GM21576 (cell line): ENCODE measurements at regions not wholly inside any gene's neighbourhood (a gene's known extent, or its start where the extent isn't known, plus 50 kb on each side); places are given as distances from the start of the nearest gene placed in this dataset.

Source experiments
- ATAC-seq: cut with Tn5 transposase; IDR thresholded peaks from one replicate; pipeline ENCODE4 v1.9.1; 2021; ENCODE audit warnings: mild to moderate bottlenecking, moderate library complexity; ENCODE audit not compliant: unreplicated experiment

GRCh38 chr16:87228363-87228762 is 88.8 kb downstream of the C16orf95 start:
- ATAC-seq = no peak

- ATAC-seq = no peak
These were observed 87.7 kb downstream of the C16orf95 start for GRCh38 chr16:87229230-87230188.

- no peak for ATAC-seq
These were observed 86.6 kb downstream of the C16orf95 start for GRCh38 chr16:87230571-87230970.

GRCh38 chr16:87231295-87231694 is 85.9 kb downstream of the C16orf95 start:
- no peak for ATAC-seq

- ATAC-seq = no peak
These were observed 85.3 kb downstream of the C16orf95 start for GRCh38 chr16:87231911-87232310.

- ATAC-seq = no peak
These were observed 83.3 kb downstream of the C16orf95 start for GRCh38 chr16:87233928-87234327.

- ATAC-seq = no peak
These were observed 82.6 kb downstream of the C16orf95 start for GRCh38 chr16:87234601-87235000.

GRCh38 chr16:87235810-87236515 is 81.2 kb downstream of the C16orf95 start:
- no peak for ATAC-seq

GRCh38 chr16:87236516-87237115 is 80.6 kb downstream of the C16orf95 start:
- ATAC-seq = no peak

GRCh38 chr16:87238361-87238715 is 78.9 kb downstream of the C16orf95 start:
- ATAC-seq = no peak

GRCh38 chr16:87239545-87239944 is 77.6 kb downstream of the C16orf95 start:
- ATAC-seq = no peak

- ATAC-seq = no peak
These were observed 76.7 kb downstream of the C16orf95 start for GRCh38 chr16:87240211-87241136.

- ATAC-seq = no peak
These were observed 75.9 kb downstream of the C16orf95 start for GRCh38 chr16:87241137-87241771.

GRCh38 chr16:87243478-87243877 is 73.7 kb downstream of the C16orf95 start:
- no peak for ATAC-seq

- ATAC-seq = no peak
These were observed 72.5 kb downstream of the C16orf95 start for GRCh38 chr16:87244636-87245197.

- no peak for ATAC-seq
These were observed 71.7 kb downstream of the C16orf95 start for GRCh38 chr16:87245511-87245910.

GRCh38 chr16:87246269-87247065 is 70.7 kb downstream of the C16orf95 start:
- ATAC-seq = no peak

- ATAC-seq = no peak
These were observed 68.5 kb downstream of the C16orf95 start for GRCh38 chr16:87248714-87249113.

- ATAC-seq = no peak
These were observed 67.8 kb downstream of the C16orf95 start for GRCh38 chr16:87249425-87249824.
